ENCODE measurements at regions not wholly inside any gene's neighbourhood (a gene's known extent, or its start where the extent isn't known, plus 50 kb on each side); places are given as distances from the start of the nearest gene placed in this dataset.

DNA sequence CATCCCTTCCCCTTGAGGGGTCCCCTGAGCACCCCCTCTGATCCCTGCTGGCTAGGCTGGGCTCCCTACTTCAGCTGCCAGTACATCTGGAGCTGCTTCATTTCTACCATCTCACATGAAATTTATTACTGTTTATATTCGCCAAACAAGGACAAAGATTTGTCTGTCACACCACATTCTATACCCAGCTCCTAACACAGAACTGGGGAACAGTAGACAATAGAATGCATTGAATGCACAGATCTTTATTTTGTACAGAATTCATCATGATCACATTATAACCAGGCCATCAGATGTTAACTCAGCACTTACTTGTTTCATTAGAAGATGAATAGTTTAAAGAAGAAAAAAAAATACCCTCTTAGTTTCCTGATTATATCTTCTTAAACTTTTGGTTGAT lies 159.4 kb downstream of the KLF5 start:
- FAIRE-seq: no peak
- no peak for DNase-seq (ENCODE audit: insufficient read length, low spot score)
- TF ChIP-seq, protein P1, sequence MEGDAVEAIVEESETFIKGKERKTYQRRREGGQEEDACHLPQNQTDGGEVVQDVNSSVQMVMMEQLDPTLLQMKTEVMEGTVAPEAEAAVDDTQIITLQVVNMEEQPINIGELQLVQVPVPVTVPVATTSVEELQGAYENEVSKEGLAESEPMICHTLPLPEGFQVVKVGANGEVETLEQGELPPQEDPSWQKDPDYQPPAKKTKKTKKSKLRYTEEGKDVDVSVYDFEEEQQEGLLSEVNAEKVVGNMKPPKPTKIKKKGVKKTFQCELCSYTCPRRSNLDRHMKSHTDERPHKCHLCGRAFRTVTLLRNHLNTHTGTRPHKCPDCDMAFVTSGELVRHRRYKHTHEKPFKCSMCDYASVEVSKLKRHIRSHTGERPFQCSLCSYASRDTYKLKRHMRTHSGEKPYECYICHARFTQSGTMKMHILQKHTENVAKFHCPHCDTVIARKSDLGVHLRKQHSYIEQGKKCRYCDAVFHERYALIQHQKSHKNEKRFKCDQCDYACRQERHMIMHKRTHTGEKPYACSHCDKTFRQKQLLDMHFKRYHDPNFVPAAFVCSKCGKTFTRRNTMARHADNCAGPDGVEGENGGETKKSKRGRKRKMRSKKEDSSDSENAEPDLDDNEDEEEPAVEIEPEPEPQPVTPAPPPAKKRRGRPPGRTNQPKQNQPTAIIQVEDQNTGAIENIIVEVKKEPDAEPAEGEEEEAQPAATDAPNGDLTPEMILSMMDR (IDR thresholded peaks at IDR 0.05; ENCODE audit: insufficient read depth, missing control alignments): no peak

DNA sequence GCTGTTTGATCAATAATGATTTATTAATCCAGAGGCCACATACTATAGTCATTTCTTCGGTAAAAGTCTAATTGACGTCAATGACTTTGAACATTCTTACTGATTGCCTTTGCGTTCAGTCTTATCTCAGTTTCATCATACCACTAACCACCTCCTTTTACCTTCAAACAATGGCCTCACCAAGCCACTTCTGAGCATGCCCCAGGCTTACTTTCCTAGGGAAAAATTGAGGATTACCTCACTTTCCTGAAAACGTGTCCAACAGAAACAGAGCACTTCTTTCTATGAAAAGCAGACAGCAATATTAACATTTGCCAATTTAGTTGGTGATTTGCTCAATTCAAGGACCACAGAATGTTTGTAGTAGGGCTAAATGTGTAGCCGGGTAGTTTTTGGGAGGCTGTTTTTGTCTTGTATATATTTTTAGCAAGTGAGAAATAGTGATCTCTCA lies 157.6 kb downstream of the KLF5 start:
- TF ChIP-seq, protein P1 (IDR thresholded peaks at IDR 0.05; ENCODE audit: insufficient read depth, missing control alignments): no peak
- DNase-seq (ENCODE audit: insufficient read length, low spot score): no peak
- FAIRE-seq: no peak

DNA sequence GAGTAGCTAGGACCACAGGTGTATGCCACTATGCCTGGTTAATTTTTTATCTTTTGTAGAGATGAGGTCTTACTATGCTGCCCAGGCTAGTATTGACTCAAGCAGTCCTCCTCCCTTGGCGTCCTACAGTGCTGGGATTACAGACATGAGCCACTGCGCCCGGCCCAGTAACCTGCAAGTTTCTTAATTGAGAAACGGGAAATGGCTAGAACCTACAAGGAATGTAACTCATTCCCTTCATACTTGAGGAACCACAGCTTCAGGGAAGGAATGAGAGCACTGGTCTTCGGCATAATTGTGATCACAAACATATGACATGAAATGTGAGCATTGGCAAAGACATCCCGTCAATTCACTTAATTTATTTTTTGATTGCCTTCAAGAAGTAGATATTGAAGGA lies 157.0 kb downstream of the KLF5 start:
- TF ChIP-seq, protein P1 (IDR thresholded peaks at IDR 0.05; ENCODE audit: insufficient read depth, missing control alignments): no peak
- no peak for FAIRE-seq
- no peak for DNase-seq (ENCODE audit: insufficient read length, low spot score)

DNA sequence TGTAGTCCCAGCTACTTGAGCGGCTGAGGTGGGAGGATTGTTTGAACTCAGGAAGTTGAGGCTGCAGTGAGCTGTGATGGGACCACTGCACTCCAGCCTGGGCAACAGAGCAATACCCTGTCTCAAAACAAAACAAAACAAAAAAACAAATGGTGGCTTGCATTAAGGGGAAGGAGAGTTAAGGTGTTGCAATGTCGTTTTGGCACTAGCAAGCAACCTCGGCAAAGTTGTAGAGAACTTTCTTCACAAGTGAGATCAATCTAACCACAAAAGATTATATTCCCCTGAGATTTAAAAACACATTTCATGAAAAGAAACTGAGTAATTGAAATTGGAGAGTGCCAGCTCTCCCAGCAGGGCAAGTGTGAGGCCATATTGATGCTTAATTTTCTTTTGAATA lies 153.7 kb downstream of the KLF5 start:
- TF ChIP-seq, protein P1 (IDR thresholded peaks at IDR 0.05; ENCODE audit: insufficient read depth, missing control alignments): no peak
- FAIRE-seq: no peak
- DNase-seq (ENCODE audit: insufficient read length, low spot score): no peak

DNA sequence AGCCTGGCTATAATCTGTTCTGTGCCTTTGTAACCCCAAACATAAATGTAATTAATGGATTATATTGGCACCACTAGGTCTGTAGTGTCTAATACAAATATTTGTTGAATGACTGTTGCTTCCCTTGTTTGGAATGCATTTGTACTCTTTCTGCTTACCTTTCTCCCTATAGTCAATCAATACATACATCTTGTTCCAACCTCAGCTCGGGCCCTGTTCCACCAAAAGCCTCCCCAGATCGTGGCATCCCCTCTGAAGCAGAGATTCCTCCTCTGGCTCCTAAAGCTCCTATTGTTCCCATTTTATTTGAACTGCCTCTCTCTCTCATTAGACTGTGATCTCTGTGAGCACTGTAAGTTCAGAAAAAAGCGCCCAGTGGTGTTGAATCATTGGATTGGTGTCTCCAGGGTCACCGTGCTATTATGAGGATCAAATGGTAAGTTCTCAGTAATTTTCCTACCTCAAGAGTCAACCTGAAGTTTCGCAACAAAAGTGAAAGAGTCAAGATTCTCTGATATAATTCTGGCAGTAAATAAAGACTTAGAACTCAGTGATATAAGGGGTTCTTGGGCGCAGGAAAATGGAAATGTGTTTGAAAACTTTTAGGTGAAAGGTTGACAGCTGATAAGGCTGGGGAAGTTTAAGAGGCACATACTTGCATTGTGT lies 151.5 kb downstream of the KLF5 start:
- FAIRE-seq (no peak), DNase-seq (ENCODE audit: insufficient read length, low spot score) (no peak)
- TF ChIP-seq, protein P1 (IDR thresholded peaks at IDR 0.05; ENCODE audit: insufficient read depth, missing control alignments): no peak

DNA sequence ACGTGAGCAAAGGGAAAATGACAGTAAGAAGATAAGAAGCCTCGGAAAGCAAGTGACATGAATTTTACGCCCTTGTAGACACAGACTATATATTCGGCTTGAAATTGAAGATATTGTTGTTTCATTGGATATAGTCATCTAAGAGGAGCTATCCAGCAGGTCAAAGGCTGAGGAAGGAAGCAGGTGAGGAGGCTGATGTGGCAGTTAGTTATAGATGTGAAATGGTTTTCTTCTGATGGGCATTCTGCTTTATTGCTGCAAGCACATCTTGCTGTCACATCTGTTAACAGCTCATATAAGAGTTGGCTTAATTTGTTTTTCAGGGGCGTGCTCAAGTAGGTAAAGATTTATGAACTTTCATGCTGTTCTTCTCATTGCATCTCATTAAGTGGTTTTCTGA lies 146.1 kb downstream of the KLF5 start:
- TF ChIP-seq, protein P1 (IDR thresholded peaks at IDR 0.05; ENCODE audit: insufficient read depth, missing control alignments): no peak
- DNase-seq (ENCODE audit: insufficient read length, low spot score) (no peak), FAIRE-seq (no peak)

DNA sequence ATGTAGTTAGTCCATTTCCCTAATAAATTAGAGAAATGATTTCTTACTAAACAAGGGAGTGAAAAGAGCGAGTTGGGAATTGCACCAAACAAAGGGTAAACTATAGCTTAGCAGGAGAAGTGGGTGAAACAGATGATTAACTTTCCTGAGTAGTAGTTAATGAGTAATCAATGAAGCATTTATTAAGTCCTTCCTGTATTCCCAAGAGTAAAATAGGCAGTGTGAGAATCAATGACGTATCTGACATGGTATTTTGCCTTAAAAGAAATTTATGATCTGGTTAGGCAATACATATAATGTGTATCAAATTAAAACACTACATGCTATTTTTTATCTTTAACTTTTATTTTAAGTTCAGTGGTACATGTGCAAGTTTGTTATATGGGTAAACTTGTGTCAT lies 142.8 kb downstream of the KLF5 start:
- DNase-seq (ENCODE audit: insufficient read length, low spot score) (no peak), FAIRE-seq (no peak)
- TF ChIP-seq, protein P1 (IDR thresholded peaks at IDR 0.05; ENCODE audit: insufficient read depth, missing control alignments): no peak

All from D721Med (cell line).